ENCODE measurements at regions not wholly inside any gene's neighbourhood (a gene's known extent, or its start where the extent isn't known, plus 50 kb on each side); places are given as distances from the start of the nearest gene placed in this dataset.

DNA sequence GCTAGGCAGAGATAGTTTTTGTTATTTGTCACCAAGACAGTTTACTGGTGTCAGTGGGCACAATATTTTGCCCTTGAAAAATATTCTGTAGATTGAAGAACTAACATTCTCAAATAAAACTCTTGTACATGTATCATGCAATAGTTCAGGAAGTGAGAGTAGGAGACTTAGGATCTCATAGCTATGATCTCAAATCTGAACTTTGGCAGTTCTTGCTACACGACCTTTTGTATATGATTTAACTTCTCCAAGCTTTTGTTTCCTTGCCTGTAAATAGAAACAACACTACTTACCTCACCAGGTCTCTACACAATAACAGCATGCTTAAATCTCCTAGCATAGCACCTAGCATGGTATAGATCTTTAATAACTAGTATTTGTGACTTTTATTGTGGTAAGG, 219.9 kb downstream of the ICOS start:
- Histone ChIP-seq H3K4me1 (no peaks in the 10 kb centered on the region), H3K9me3 (no peaks in the 10 kb centered on the region), H3K4me3 (no peak overlapping the region), H3K27ac (no peak overlapping the region), H3K27me3 (no peaks in the 10 kb centered on the region), H3K36me3 (no peaks in the 10 kb centered on the region)
- WGBS, 2 donors, result 47 to 50% methylated on average over 1 of the region's 1 CpG
- TF ChIP-seq POLR2A (IDR thresholded peaks at IDR 0.05), result no peak
- TF ChIP-seq, protein P1, sequence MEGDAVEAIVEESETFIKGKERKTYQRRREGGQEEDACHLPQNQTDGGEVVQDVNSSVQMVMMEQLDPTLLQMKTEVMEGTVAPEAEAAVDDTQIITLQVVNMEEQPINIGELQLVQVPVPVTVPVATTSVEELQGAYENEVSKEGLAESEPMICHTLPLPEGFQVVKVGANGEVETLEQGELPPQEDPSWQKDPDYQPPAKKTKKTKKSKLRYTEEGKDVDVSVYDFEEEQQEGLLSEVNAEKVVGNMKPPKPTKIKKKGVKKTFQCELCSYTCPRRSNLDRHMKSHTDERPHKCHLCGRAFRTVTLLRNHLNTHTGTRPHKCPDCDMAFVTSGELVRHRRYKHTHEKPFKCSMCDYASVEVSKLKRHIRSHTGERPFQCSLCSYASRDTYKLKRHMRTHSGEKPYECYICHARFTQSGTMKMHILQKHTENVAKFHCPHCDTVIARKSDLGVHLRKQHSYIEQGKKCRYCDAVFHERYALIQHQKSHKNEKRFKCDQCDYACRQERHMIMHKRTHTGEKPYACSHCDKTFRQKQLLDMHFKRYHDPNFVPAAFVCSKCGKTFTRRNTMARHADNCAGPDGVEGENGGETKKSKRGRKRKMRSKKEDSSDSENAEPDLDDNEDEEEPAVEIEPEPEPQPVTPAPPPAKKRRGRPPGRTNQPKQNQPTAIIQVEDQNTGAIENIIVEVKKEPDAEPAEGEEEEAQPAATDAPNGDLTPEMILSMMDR (IDR thresholded peaks at IDR 0.05), result no peak
- no peak for DNase-seq
- intact Hi-C loops (cut with DNase I), result no loop called here

- intact Hi-C loops (cut with DNase I), result no loop called here
These were observed 221.1 kb downstream of the ICOS start for GRCh38 chr2:204157684-204158083.

DNA sequence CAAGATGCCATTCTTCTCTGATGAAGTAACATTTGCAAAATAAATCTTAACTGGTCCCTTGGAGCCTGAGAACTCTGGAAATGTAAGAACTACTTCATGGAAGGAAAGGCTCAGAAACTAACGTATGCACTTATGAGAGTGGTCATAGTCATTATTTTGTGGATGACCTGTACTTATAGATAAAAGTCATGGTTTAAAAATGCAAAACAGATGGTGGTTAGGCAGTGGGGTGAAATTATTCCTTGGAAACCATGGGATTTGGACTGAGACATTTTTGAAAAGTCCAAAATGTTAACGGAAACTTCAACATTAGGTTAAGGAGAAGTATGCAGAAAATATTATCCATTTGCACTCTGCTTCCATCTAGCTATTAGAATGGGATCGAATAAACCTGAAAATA, 223.0 kb downstream of the ICOS start:
- intact Hi-C loops (cut with DNase I), result no loop called here
- WGBS, 2 donors, result 81 to 91% methylated on average over 3 of the region's 3 CpGs

More at GRCh38 chr2:204157684-204158083, 221.1 kb downstream of the ICOS start:
- Histone ChIP-seq H3K27me3 (no peaks in the 10 kb centered on the region), H3K4me3 (no peak overlapping the region), H3K9me3 (no peaks in the 10 kb centered on the region), H3K4me1 (no peaks in the 10 kb centered on the region), H3K27ac (no peak overlapping the region), H3K36me3 (no peaks in the 10 kb centered on the region)
- no peak for DNase-seq
- TF ChIP-seq POLR2A (IDR thresholded peaks at IDR 0.05), result no peak
- TF ChIP-seq, protein P1 (IDR thresholded peaks at IDR 0.05), result no peak

DNA sequence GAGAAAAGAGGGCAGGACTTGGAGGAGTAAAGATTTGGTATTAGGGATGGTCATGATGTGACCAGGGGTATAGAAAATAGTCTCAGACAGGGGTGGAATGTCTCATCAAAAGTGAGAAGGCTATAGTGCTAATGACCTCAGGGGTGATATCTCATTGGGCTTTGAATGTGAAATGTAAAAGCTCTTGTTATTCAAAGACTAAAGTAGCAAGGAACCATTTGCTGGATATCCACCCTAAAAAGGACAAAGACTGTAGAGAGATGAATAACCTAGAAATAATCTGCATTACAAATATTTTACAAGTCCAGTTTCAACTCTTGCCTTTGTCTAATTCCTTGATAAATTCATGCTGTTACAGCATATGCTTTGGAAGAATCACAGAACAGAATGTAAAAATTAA, 224.4 kb downstream of the ICOS start:
- no peak for DNase-seq
- Histone ChIP-seq H3K4me3 (no peak overlapping the region), H3K27me3 (no peaks in the 10 kb centered on the region), H3K4me1 (no peaks in the 10 kb centered on the region), H3K27ac (no peak overlapping the region), H3K9me3 (no peaks in the 10 kb centered on the region), H3K36me3 (no peaks in the 10 kb centered on the region)
- intact Hi-C loops (cut with DNase I), result no loop called here
- no peak for TF ChIP-seq POLR2A (IDR thresholded peaks at IDR 0.05)
- TF ChIP-seq, protein P1 (IDR thresholded peaks at IDR 0.05), result no peak

More for the DNA sequence above, 223.0 kb downstream of the ICOS start:
- H3K4me3 ChIP-seq, result no peak overlapping the region
- no peaks in the 10 kb centered on the region for H3K9me3 ChIP-seq
- no peak overlapping the region for H3K27ac ChIP-seq
- H3K36me3 ChIP-seq, result no peaks in the 10 kb centered on the region
- no peaks in the 10 kb centered on the region for H3K27me3 ChIP-seq
- no peaks in the 10 kb centered on the region for H3K4me1 ChIP-seq
- no peak for DNase-seq
- TF ChIP-seq, protein P1 (IDR thresholded peaks at IDR 0.05), result no peak

GRCh38 chr2:204161886-204162285, 225.3 kb downstream of the ICOS start:
- intact Hi-C loops (cut with DNase I), result no loop called here
- WGBS, 2 donors, result 80% methylated on average over 3 of the region's 3 CpGs

More at GRCh38 chr2:204161886-204162285, 225.3 kb downstream of the ICOS start:
- DNase-seq, result no peak
- no peaks in the 10 kb centered on the region for H3K36me3 ChIP-seq
- no peak overlapping the region for H3K4me3 ChIP-seq
- no peak for TF ChIP-seq POLR2A (IDR thresholded peaks at IDR 0.05)
- TF ChIP-seq, protein P1 (IDR thresholded peaks at IDR 0.05), result no peak
- H3K4me1 ChIP-seq, result no peaks in the 10 kb centered on the region
- H3K27ac ChIP-seq, result no peak overlapping the region
- no peaks in the 10 kb centered on the region for H3K27me3 ChIP-seq
- no peaks in the 10 kb centered on the region for H3K9me3 ChIP-seq
